GM21381 (cell line): ENCODE measurements at regions not wholly inside any gene's neighbourhood (a gene's known extent, or its start where the extent isn't known, plus 50 kb on each side); places are given as distances from the start of the nearest gene placed in this dataset.
"Not testable (repeated sequence)": the region's sequence is repeated elsewhere in the genome, so short reads cannot be mapped to it uniquely, and the experiment has no call there.

ENCODE experiments used
- ATAC-seq: cut with Tn5 transposase; IDR thresholded peaks from one replicate; pipeline ENCODE4 v1.9.1; 2021; ENCODE audit warnings: mild to moderate bottlenecking, moderate library complexity; ENCODE audit not compliant: unreplicated experiment

- ATAC-seq: no peak
These were observed 889.2 kb downstream of the MCTP2 start for GRCh38 chr15:95120595-95120994.

- ATAC-seq: no peak
These were observed 889.8 kb downstream of the MCTP2 start for GRCh38 chr15:95121191-95121590.

- ATAC-seq: no peak
These were observed 894.4 kb downstream of the MCTP2 start for GRCh38 chr15:95125803-95126202.

- no peak for ATAC-seq
These were observed 896.0 kb downstream of the MCTP2 start for GRCh38 chr15:95127356-95127755.

GRCh38 chr15:95129574-95129973 lies 898.2 kb downstream of the MCTP2 start:
- no peak for ATAC-seq

GRCh38 chr15:95131131-95131556 lies 899.8 kb downstream of the MCTP2 start:
- ATAC-seq: no peak

- ATAC-seq: no peak
These were observed 901.4 kb downstream of the MCTP2 start for GRCh38 chr15:95132774-95133173.

GRCh38 chr15:95134431-95135110 lies 903.2 kb downstream of the MCTP2 start:
- no peak for ATAC-seq

GRCh38 chr15:95138604-95139270 lies 907.4 kb downstream of the MCTP2 start:
- ATAC-seq: no peak

- ATAC-seq: no peak
These were observed 910.1 kb downstream of the MCTP2 start for GRCh38 chr15:95141486-95141885.

GRCh38 chr15:95142531-95142930 lies 911.2 kb downstream of the MCTP2 start:
- no peak for ATAC-seq

GRCh38 chr15:95146481-95146880 lies 915.1 kb downstream of the MCTP2 start:
- no peak for ATAC-seq

GRCh38 chr15:95148183-95148582 lies 916.8 kb downstream of the MCTP2 start:
- no peak for ATAC-seq

- no peak for ATAC-seq
These were observed 917.7 kb downstream of the MCTP2 start for GRCh38 chr15:95149036-95149435.

- ATAC-seq: no peak
These were observed 918.4 kb downstream of the MCTP2 start for GRCh38 chr15:95149771-95150170.

GRCh38 chr15:95150466-95150865 lies 919.1 kb downstream of the MCTP2 start:
- no peak for ATAC-seq

GRCh38 chr15:95152741-95153140 lies 921.4 kb downstream of the MCTP2 start:
- ATAC-seq: no peak

GRCh38 chr15:95153201-95153600 lies 921.8 kb downstream of the MCTP2 start:
- not testable (repeated sequence) for ATAC-seq

GRCh38 chr15:95160316-95160715 lies 929.0 kb downstream of the MCTP2 start:
- ATAC-seq: no peak

GRCh38 chr15:95162069-95162468 lies 930.7 kb downstream of the MCTP2 start:
- ATAC-seq: no peak

- ATAC-seq: no peak
These were observed 931.2 kb downstream of the MCTP2 start for GRCh38 chr15:95162531-95162930.

- ATAC-seq: no peak
These were observed 931.7 kb downstream of the MCTP2 start for GRCh38 chr15:95162967-95163531.
